Peyer's patch (tissue), 4 donors: ENCODE measurements at regions not wholly inside any gene's neighbourhood (a gene's known extent, or its start where the extent isn't known, plus 50 kb on each side); places are given as distances from the start of the nearest gene placed in this dataset.

Source experiments
- CTCF ChIP-seq, 6 experiments: fragments of 450-650 bp in 4 of 6; fragments of 200-600 bp in 2 of 6; sonication (generic) in 1 of 6; IDR thresholded peaks; one replicate each; pipeline ENCODE4 v1.5.1; 2017 to 2019; ENCODE audit warnings: antibody characterized with exemption in 6 of 6, mild to moderate bottlenecking in 3 of 6, moderate library complexity in 1 of 6
- POLR2A ChIP-seq, 2 donors: fragments of 450-650 bp; IDR thresholded peaks; one replicate each; pipeline ENCODE4 v1.5.1; 2017; ENCODE audit warnings: antibody characterized with exemption in 2 of 2, mild to moderate bottlenecking in 2 of 2, moderate library complexity in 2 of 2

GRCh38 chr5:174188295-174188694 lies 142.8 kb downstream of the NSG2 start:
- TF ChIP-seq CTCF (IDR thresholded peaks at IDR 0.05) = no peak
- TF ChIP-seq POLR2A (IDR thresholded peaks at IDR 0.05) = no peak
